SU-DHL-6 (cell line): ENCODE measurements at regions not wholly inside any gene's neighbourhood (a gene's known extent, or its start where the extent isn't known, plus 50 kb on each side); places are given as distances from the start of the nearest gene placed in this dataset.

Experiments
- H2AFZ ChIP-seq: fragments of 200-600 bp; sonication (generic); 2 replicates; pipeline ENCODE4 v1.6.1; 2014; ENCODE audit warnings: low read depth, mild to moderate bottlenecking, moderate library complexity, mixed read lengths, antibody characterized with exemption, low read length; ENCODE audit not compliant: severe bottlenecking
- H3F3A ChIP-seq: fragments of 200-600 bp; shearing (Covaris generic); 2 replicates; pipeline ENCODE4 v1.6.0; 2016; ENCODE audit warnings: antibody characterized with exemption, mild to moderate bottlenecking; ENCODE audit not compliant: insufficient read depth
- H3K27ac ChIP-seq: fragments of 200-600 bp; sonication (generic); 2 replicates; pipeline ENCODE4 v1.5.1; 2016; ENCODE audit warnings: low read depth, mild to moderate bottlenecking, low read length, moderate library complexity, mixed read lengths
- H3K27me3 ChIP-seq: fragments of 200-600 bp; sonication (generic), shearing (Covaris generic); 2 replicates; pipeline ENCODE4 v1.6.0; 2014; ENCODE audit warnings: mild to moderate bottlenecking, low read length
- H3K36me3 ChIP-seq: fragments of 200-600 bp; sonication (generic); 2 replicates; pipeline ENCODE4 v1.6.1; 2014; ENCODE audit warnings: mild to moderate bottlenecking, low read length, mixed read lengths
- H3K4me2 ChIP-seq: fragments of 300-600, 200-600 bp; shearing (Covaris generic), sonication (generic); 2 replicates; pipeline ENCODE4 v1.6.0; 2014; ENCODE audit warnings: low read length, low read depth, mild to moderate bottlenecking; ENCODE audit not compliant: poor library complexity, severe bottlenecking
- H3K4me3 ChIP-seq: fragments of 200-600 bp; sonication (generic); 2 replicates; pipeline ENCODE4 v1.5.1; 2014; ENCODE audit warnings: antibody characterized with exemption, low read length, mild to moderate bottlenecking, mixed read lengths; ENCODE audit not compliant: insufficient read depth, poor library complexity, severe bottlenecking
- H3K79me2 ChIP-seq: fragments of 200-600 bp; sonication (generic); 2 replicates; pipeline ENCODE4 v1.6.1; 2014; ENCODE audit warnings: mild to moderate bottlenecking, low read length, moderate library complexity; ENCODE audit not compliant: insufficient read depth
- H3K9ac ChIP-seq: fragments of 200-600 bp; sonication (generic); 2 replicates; pipeline ENCODE4 v1.7.0; 2014; ENCODE audit warnings: mild to moderate bottlenecking, low read length
- H3K9me2 ChIP-seq: fragments of 200-600 bp; sonication (generic); replicated peaks from 2 replicates; pipeline ENCODE4 v1.6.1; 2014; ENCODE audit warnings: low read length; ENCODE audit not compliant: insufficient read depth
- H3K9me3 ChIP-seq: fragments of 200-600 bp; sonication (generic); 2 replicates; pipeline ENCODE4 v1.6.1; 2014; ENCODE audit warnings: low read length, mixed read lengths; ENCODE audit not compliant: insufficient read depth
- H4K20me1 ChIP-seq: fragments of 200-600 bp; sonication (generic); 2 replicates; pipeline ENCODE4 v1.6.1; 2014; ENCODE audit warnings: low read depth, mild to moderate bottlenecking, antibody characterized with exemption, low read length, moderate library complexity, mixed read lengths
- CTCF ChIP-seq: fragments of 200-600 bp; sonication (generic); IDR thresholded peaks from one replicate; pipeline ENCODE4 v1.5.1; 2017; ENCODE audit warnings: antibody characterized with exemption, mild to moderate bottlenecking, low read length, moderate library complexity; ENCODE audit not compliant: insufficient read depth, poor library complexity, severe bottlenecking
- EZH2phosphoT487 ChIP-seq: fragments of 200-600 bp; sonication (generic), shearing (Covaris generic); conservative IDR thresholded peaks from 2 replicates; pipeline ENCODE4 v1.6.1; 2018; ENCODE audit warnings: mild to moderate bottlenecking, antibody characterized with exemption, low read length, moderate library complexity, mixed read lengths

GRCh38 chr17:59485015-59485414 lies 80.4 kb upstream of the DHX40 start:
- Histone ChIP-seq H3K4me2 (no peak overlapping the region), H3K9me2 (no peaks in the 10 kb centered on the region), H3K36me3 (no peaks in the 10 kb centered on the region), H3K9ac (no peak overlapping the region), H2AFZ (no peak overlapping the region), H3K79me2 (no peaks in the 10 kb centered on the region), H3K9me3 (no peaks in the 10 kb centered on the region), H3K27me3 (no peaks in the 10 kb centered on the region), H4K20me1 (no peaks in the 10 kb centered on the region), H3F3A (no peaks in the 10 kb centered on the region), H3K4me3 (no peak overlapping the region), H3K27ac (no peak overlapping the region)
- no peak for TF ChIP-seq EZH2phosphoT487
- TF ChIP-seq CTCF: no peak

- TF ChIP-seq CTCF (no peak), EZH2phosphoT487 (no peak)
- no peak overlapping the region for H2AFZ ChIP-seq
- H3K4me2 ChIP-seq: no peak overlapping the region
- no peaks in the 10 kb centered on the region for H3K36me3 ChIP-seq
- H3K79me2 ChIP-seq: no peaks in the 10 kb centered on the region
- no peaks in the 10 kb centered on the region for H3F3A ChIP-seq
- H3K27ac ChIP-seq: no peak overlapping the region
- no peaks in the 10 kb centered on the region for H3K9me2 ChIP-seq
- no peak overlapping the region for H3K4me3 ChIP-seq
- H3K9me3 ChIP-seq: no peaks in the 10 kb centered on the region
- H3K27me3 ChIP-seq: no peaks in the 10 kb centered on the region
- H3K9ac ChIP-seq: no peak overlapping the region
- no peaks in the 10 kb centered on the region for H4K20me1 ChIP-seq
These were observed 79.5 kb upstream of the DHX40 start for GRCh38 chr17:59485946-59486345.

- Histone ChIP-seq H3K79me2 (no peaks in the 10 kb centered on the region), H3K9ac (no peak overlapping the region)
These were observed 78.1 kb upstream of the DHX40 start for GRCh38 chr17:59487161-59487873.

More at GRCh38 chr17:59487161-59487873, 78.1 kb upstream of the DHX40 start:
- no peaks in the 10 kb centered on the region for H3K36me3 ChIP-seq
- no peaks in the 10 kb centered on the region for H3K9me2 ChIP-seq
- no peak overlapping the region for H3K27ac ChIP-seq
- no peaks in the 10 kb centered on the region for H3K27me3 ChIP-seq
- no peaks in the 10 kb centered on the region for H3F3A ChIP-seq
- no peaks in the 10 kb centered on the region for H3K9me3 ChIP-seq
- H3K4me2 ChIP-seq: no peak overlapping the region
- no peaks in the 10 kb centered on the region for H4K20me1 ChIP-seq
- no peak for TF ChIP-seq CTCF
- TF ChIP-seq EZH2phosphoT487: no peak
- H3K4me3 ChIP-seq: no peak overlapping the region
- H2AFZ ChIP-seq: no peak overlapping the region
